HuH-7 (cell line): ENCODE measurements at regions not wholly inside any gene's neighbourhood (a gene's known extent, or its start where the extent isn't known, plus 50 kb on each side); places are given as distances from the start of the nearest gene placed in this dataset.
"Not testable (repeated sequence)": the region's sequence is repeated elsewhere in the genome, so short reads cannot be mapped to it uniquely, and the experiment has no call there.

Experiments
- DNase-seq: peaks from one replicate; pipeline ENCODE4 v3.0.0; 2011; ENCODE audit warnings: low spot score

- no peak for DNase-seq
Measured at GRCh38 chr14:25868521-25869314, 729.1 kb downstream of the NOVA1 start.

GRCh38 chr14:25861406-25861805 is 736.4 kb downstream of the NOVA1 start:
- DNase-seq, result no peak

GRCh38 chr14:25848601-25849000 is 749.2 kb downstream of the NOVA1 start:
- DNase-seq, result no peak

GRCh38 chr14:25846246-25846645 is 751.6 kb downstream of the NOVA1 start:
- DNase-seq, result no peak

GRCh38 chr14:25843481-25844470 is 754.1 kb downstream of the NOVA1 start:
- DNase-seq, result no peak

DNA sequence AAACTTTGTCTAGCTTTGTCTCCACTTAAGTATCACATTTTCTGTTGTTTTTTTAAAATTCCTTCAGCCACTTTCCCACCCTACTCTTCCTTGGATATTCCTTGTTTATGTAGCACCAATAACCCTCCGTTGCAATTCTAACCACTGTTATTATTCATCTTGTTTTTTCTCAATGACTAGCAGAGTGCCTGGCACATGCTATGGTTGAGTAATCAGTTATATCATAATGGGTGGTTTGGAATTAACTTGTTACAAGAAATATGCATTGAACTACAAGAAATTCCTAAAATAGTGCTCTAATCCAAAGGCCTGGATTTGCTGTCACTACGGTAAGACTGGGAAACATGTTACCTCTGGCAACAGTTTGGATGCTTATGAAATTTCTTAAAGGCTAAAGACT is 756.6 kb downstream of the NOVA1 start:
- DNase-seq, result no peak

DNA sequence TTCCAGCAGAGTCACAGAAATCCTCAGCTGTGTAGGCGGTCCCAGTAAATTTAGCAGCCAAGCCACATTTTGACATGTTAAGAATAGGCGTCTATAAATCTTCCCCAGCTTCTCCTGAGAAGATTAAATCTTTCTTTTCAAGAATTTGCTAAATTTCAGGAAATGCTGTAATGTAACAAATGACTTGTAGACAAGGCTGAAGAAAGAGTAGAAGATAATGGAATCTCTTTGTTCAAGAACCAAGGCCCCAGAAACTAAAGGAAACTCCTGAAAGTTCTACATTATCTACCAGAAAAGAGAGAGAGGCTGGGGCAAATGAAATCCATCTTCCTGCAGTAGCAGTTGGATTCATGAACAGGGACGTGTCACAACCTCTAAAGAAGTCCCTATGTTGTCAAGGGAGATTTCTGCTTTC is 760.3 kb downstream of the NOVA1 start:
- no peak for DNase-seq

DNA sequence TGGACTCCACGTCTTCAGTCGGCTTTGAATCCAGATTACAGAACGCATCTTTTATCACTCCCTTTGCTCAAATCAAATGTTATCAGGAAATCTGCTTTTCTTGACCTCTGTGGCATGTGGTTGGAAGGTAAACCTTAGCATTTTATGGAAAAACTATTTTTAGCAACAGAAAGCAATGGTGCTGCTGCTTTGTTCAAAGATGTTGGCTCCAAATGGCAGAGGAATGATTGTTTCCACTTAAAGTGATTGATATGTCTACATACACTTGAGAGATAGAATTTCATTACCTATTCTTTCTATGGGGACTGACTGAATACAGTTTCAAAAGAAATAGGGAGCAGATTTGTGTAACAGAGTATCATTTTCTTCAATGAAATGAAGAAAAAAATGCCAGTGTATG is 761.2 kb downstream of the NOVA1 start:
- DNase-seq, result no peak

DNA sequence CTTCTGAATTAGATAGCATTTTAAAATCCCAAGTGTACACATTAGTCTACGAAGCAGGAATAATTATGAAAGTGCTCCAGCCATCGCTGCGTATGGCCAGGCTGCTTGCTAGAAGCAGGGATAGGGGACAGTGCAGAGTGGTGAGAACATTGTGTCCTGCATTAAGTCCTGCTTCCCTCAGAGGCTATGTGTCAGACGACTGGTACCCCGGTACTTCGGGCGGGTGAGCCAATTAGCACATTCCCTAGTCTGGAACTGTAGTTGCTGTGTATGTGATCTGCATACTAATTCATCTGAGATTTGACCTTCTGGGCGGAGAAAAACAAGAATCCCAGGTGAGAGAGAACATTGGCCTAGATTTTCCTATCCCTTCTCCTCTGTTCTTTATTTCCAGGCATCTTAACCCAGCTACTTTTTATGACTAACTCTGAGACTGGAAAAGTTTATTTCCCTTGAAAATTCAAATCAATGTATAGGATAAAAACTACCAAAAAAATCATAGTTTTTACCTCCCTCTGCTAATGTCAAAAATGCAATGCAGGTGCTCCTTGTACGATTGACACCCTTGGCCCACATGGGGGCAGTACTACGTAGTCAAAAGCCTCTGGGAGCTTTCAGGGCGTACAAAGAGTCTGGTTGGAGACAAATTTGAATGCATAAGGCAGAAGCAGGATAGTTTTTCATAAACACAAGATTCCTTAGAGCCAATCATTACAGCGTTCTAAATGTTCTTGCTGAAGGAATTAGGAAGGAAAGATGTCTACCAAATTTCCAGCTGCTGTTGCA is 764.3 kb downstream of the NOVA1 start:
- peak; percentile 17 for DNase-seq

DNA sequence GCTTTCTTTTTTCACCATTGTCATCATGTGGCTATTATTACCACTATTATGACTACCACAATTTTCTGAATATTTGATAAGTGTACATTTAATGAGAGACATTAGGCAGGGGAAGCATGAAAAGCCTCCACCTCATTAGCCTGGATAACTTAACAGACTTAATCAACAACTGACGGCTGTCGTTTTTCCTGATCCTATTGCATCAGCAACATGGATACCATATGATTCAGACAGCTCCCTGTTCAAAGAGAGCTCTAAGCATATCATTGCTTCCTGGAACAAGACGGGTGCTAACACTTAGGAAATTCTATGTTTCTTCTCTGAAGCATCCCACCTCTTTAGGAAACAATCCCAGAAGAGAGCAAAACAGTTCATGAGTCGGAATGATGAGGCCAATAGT is 765.2 kb downstream of the NOVA1 start:
- no peak for DNase-seq

DNA sequence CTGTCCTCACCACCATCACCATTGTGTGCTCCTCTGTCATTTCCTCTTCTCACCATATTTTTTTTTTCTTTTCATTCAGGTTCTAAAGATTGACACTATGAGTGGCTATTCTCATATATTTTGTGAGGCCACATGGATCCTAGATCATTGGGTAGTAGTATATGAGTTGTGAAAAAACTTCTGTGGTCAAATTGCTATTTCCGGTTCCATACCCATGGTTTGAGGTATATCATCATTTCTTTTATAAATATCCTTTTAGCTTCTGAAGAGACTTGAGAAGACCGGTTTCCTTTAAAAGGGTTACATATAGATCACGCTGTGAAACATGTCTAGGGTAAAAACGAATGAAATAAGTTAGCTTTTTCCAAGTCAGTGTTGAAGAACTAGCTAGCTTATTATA is 769.3 kb downstream of the NOVA1 start:
- DNase-seq, result no peak

DNA sequence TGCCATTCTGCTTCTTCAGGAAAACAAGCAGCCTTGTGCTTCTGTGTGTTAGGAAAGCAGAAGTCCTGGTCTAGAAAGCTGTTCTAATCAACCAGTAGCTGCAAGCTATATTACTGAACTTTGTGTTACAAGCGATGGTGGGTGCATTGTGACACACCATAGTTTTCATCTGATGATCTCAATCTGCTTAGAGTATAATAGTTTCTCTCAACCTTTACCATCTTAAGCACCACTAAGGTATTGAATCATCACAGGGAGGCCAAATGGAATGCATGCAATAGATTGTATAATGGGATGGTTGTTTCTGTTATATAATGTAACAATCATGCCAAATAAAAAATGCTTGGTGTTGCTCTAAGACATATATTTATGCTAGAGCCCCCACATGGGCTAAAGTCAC is 771.7 kb downstream of the NOVA1 start:
- no peak for DNase-seq

DNA sequence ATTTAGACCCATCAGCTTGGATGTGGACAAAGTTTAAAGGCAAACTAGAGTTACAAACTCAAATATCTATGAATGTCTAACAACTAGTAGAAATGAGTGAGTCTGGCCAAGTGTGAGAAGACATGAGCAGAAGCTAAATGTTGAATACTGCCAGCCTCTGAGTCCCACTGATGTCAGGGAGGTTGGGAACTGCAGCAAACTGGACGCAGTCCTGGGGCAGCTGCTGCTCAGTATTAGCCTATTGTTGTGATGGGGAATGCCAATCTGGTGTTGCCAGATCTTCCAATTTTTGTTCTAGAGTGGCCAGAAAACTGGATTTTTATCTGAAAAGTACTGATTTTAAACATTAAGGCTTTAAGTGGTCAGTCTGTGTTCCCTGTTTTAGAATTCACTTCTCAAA is 770.4 kb upstream of the STXBP6 start:
- DNase-seq, result no peak

DNA sequence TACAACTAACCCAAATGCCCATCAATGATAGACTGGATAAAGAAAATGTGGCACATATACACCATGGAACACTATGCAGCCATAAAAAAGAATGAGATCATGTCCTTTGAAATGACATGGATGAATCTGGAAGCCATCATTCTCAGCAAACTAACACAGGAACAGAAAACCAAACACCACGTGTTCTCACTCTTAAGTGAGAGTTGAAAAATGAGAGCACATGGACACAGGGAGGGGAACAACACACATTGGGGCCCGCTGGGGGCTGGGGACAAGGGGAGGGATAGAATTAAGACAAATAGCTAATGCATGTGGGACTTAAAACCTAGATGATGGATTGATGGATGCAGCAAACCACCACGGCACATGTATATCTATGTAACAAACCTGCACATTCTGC is 764.7 kb upstream of the STXBP6 start:
- not testable (repeated sequence) for DNase-seq

- no peak for DNase-seq
Measured at GRCh38 chr14:25803386-25804018, 753.6 kb upstream of the STXBP6 start.

DNA sequence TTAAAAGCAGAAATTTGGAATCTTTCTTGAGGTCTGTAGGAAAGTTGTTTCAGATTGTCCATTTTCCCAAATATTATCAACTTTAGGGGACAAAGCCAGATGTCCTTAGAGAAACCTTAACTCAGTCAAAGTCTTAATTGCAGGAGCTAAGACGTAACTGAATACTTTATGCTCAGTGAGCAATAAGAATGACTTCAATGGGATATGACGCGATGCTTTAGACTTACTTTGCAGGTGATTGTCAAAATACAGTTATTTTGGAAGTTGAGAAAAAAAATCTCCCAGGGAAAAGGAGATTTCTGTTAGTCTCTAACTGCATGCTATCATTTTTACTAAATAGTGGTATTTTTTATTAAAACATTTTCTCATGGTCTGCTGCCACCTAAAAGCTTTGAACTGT is 750.9 kb upstream of the STXBP6 start:
- no peak for DNase-seq

DNA sequence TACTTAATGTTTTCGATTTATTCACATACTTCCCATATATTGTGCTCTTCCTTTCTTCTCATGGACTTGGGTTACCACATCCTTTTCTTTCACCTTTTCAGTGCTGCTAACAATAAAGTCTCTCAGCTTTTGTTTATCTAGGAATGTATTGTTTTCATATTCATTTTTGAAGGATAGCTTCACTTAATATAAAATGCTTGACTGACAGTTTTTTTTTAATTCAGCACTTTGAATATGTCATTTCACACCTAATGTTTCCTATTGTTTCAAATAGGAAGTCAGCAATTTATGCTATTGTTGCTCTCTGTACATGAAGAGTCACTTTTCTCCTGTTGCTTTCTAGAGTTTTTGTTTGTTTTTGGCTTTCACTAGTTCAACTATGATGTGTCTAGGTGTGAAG is 738.3 kb upstream of the STXBP6 start:
- no peak for DNase-seq

- no peak for DNase-seq
Measured at GRCh38 chr14:25765909-25766308, 716.0 kb upstream of the STXBP6 start.

DNA sequence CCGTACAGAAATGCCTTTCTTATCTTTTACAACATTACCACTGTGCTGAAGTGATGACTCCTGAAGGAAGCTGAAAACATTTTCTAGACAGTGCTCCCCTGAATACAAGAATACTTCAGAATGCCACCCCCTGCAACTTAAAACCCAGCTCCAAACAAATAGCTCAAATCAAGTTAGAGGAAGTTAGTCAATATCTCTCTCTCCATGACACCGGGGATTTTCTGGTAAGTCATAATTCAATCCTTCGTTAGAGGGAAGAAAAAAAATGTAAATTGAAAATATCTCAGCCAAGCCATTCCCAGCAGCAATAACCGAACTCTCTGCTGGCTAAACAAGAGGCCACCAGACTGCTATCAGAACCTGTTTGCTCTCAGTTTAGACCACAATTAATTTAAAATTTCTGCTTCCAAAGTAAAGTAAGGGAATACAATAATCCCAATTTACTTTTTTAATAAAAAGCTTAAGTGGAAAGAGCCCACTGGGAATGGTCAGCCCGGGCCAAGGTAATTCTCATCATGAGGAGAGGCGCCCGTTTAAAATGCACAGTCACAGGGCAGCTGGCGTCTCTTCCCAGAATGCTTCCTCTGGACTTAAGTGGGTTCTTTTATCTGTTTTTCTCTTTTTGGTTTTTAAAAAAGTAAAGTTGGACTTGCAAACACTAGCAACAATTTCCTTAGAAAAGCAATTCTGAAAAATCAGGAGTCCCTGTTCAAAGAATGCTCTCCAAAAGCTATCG is 710.1 kb upstream of the STXBP6 start:
- no peak for DNase-seq

GRCh38 chr14:25759256-25759655 is 709.3 kb upstream of the STXBP6 start:
- no peak for DNase-seq

DNA sequence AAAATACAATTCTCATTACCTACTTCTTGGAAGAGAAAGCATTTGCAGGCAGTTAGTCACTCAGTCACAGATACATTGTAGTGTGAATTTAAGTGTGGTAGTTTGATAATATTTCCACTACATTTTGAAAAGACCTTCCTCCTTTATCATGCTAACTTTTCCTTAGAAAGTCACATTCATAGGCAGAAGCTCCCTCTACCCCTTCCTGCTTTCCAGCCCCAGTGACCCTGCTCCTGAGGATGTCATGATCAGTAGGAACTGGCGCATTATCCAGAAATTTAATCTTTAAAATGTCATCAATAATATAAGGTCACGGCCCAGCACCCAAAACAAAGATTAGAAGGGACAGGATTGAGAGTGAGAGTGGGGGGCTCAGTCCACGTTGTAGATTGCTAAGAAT is 707.4 kb upstream of the STXBP6 start:
- no peak for DNase-seq
